Endometrium (tissue), 2 donors: ENCODE measurements at regions not wholly inside any gene's neighbourhood (a gene's known extent, or its start where the extent isn't known, plus 50 kb on each side); places are given as distances from the start of the nearest gene placed in this dataset.
"Not testable (repeated sequence)": the region's sequence is repeated elsewhere in the genome, so short reads cannot be mapped to it uniquely, and the experiment has no call there.

Source experiments
- FAIRE-seq: peaks from 2 replicates; lab custom pipeline; 2012; peaks lifted over from hg19 to GRCh38; lab: Jason Lieb, UNC
- donor health status: control.
- donor health status: control.

GRCh38 chrX:10469-11458 lies 270.4 kb upstream of the PLCXD1 start:
- not testable (repeated sequence) for FAIRE-seq

- peak; percentile 76 for FAIRE-seq
Observed at GRCh38 chrX:13821-14443, 267.2 kb upstream of the PLCXD1 start.

GRCh38 chrX:14452-14851 lies 266.7 kb upstream of the PLCXD1 start:
- FAIRE-seq = not testable (repeated sequence)

- peak; percentile 94 for FAIRE-seq
Observed at GRCh38 chrX:18768-19454, 262.3 kb upstream of the PLCXD1 start.

- not testable (repeated sequence) for FAIRE-seq
Observed at GRCh38 chrX:19455-19827, 261.7 kb upstream of the PLCXD1 start.

- FAIRE-seq = no peak
Observed at GRCh38 chrX:19912-20571, 261.1 kb upstream of the PLCXD1 start.

- FAIRE-seq = not testable (repeated sequence)
Observed at GRCh38 chrX:24139-24538, 257.0 kb upstream of the PLCXD1 start.
